Thyroid gland (tissue), 4 donors: ENCODE measurements at regions not wholly inside any gene's neighbourhood (a gene's known extent, or its start where the extent isn't known, plus 50 kb on each side); places are given as distances from the start of the nearest gene placed in this dataset.

ENCODE experiments used
- DNase-seq, 2 donors: peaks; one replicate each; pipeline ENCODE4 v3.0.0-alpha.2; 2019
- H3K27ac ChIP-seq, 3 donors: fragments of 200-600 bp; sonication (generic); 1 replicate in 2 of 3; 2 replicates in 1 of 3; pipeline ENCODE4 v1.5.1; 2016 to 2019; ENCODE audit warnings: mild to moderate bottlenecking in 1 of 3, moderate library complexity in 1 of 3
- H3K27me3 ChIP-seq: fragments of 200-600 bp; sonication (generic); one replicate; pipeline ENCODE4 v1.5.1; 2019
- H3K36me3 ChIP-seq, 2 donors: fragments of 200-600 bp; sonication (generic); one replicate each; pipeline ENCODE4 v1.5.1; 2016 to 2019
- H3K4me1 ChIP-seq, 2 donors: fragments of 200-600 bp; sonication (generic); one replicate each; pipeline ENCODE4 v1.5.1; 2017 to 2019
- H3K4me3 ChIP-seq, 3 donors: fragments of 200-600 bp; sonication (generic); replicated peaks in 1 of 3; 1 replicate in 2 of 3; 2 replicates in 1 of 3; pipeline ENCODE4 v1.5.1; 2016; ENCODE audit warnings: mild to moderate bottlenecking in 1 of 3
- H3K9me3 ChIP-seq: fragments of 200-600 bp; sonication (generic); one replicate; pipeline ENCODE4 v1.5.1; 2017
- CTCF ChIP-seq, 6 experiments: fragments of 200-600 bp in 3 of 6; fragments of 450-650 bp in 3 of 6; sonication (generic) in 3 of 6; IDR thresholded peaks; one replicate each; pipeline ENCODE4 v1.5.1; 2016 to 2019; ENCODE audit warnings: antibody characterized with exemption in 6 of 6, mild to moderate bottlenecking in 2 of 6, inconsistent platforms in 1 of 6, moderate library complexity in 1 of 6
- POLR2A ChIP-seq, 2 donors: fragments of 450-650 bp; IDR thresholded peaks; one replicate each; pipeline ENCODE4 v1.6.1; 2017; ENCODE audit warnings: antibody characterized with exemption in 2 of 2, mild to moderate bottlenecking in 2 of 2, moderate library complexity in 1 of 2
- WGBS, 2 donors: methylation state at CpG; one replicate each; pipeline ENCODE4 v1.1.5; 2017; 5-methylcytosine and 5-hydroxymethylcytosine counted together
- intact Hi-C: fragments of 100-400 bp; cut with DNase I; formaldehyde crosslinking; loops from one replicate; pipeline ENCODE4 v1.15.1; 2023

GRCh38 chr16:79899316-79899715 is 298.8 kb upstream of the MAF start:
- no peaks in the 10 kb centered on the region for H3K27me3 ChIP-seq
- no peaks in the 10 kb centered on the region for H3K36me3 ChIP-seq
- intact Hi-C loops, result no loop called here
- no peak for DNase-seq
- H3K4me1 ChIP-seq, result no peaks in the 10 kb centered on the region
- no peak overlapping the region for H3K4me3 ChIP-seq
- no peak for TF ChIP-seq POLR2A (IDR thresholded peaks at IDR 0.05)
- no peak for TF ChIP-seq CTCF (IDR thresholded peaks at IDR 0.05)
- WGBS, 2 donors, result 82 to 90% methylated on average over 3 of the region's 3 CpGs
- no peaks in the 10 kb centered on the region for H3K9me3 ChIP-seq
- no peak overlapping the region for H3K27ac ChIP-seq

- no peaks in the 10 kb centered on the region for H3K9me3 ChIP-seq
- TF ChIP-seq CTCF (IDR thresholded peaks at IDR 0.05) (no peak), POLR2A (IDR thresholded peaks at IDR 0.05) (no peak)
- 84 to 97% methylated on average over 3 of the region's 3 CpGs for WGBS, 2 donors
- H3K36me3 ChIP-seq, result no peaks in the 10 kb centered on the region
- intact Hi-C loops, result no loop called here
- no peaks in the 10 kb centered on the region for H3K27me3 ChIP-seq
- no peaks in the 10 kb centered on the region for H3K4me1 ChIP-seq
- no peak overlapping the region for H3K27ac ChIP-seq
- DNase-seq, result no peak
- H3K4me3 ChIP-seq, result no peak overlapping the region
These were observed 298.2 kb upstream of the MAF start for GRCh38 chr16:79898703-79899102.

- Histone ChIP-seq H3K4me1 (no peaks in the 10 kb centered on the region), H3K27me3 (no peaks in the 10 kb centered on the region), H3K36me3 (no peaks in the 10 kb centered on the region), H3K9me3 (no peaks in the 10 kb centered on the region), H3K27ac (no peak overlapping the region), H3K4me3 (no peak overlapping the region)
- no peak for DNase-seq
- intact Hi-C loops, result no loop called here
- 55 to 67% methylated on average over 8 of the region's 8 CpGs for WGBS, 2 donors
- TF ChIP-seq CTCF (IDR thresholded peaks at IDR 0.05), result no peak
- no peak for TF ChIP-seq POLR2A (IDR thresholded peaks at IDR 0.05)
These were observed 297.1 kb upstream of the MAF start for GRCh38 chr16:79897453-79898146.

- H3K4me1 ChIP-seq, result no peaks in the 10 kb centered on the region
- DNase-seq, result no peak
- H3K4me3 ChIP-seq, result no peak overlapping the region
- no peaks in the 10 kb centered on the region for H3K27me3 ChIP-seq
- TF ChIP-seq CTCF (IDR thresholded peaks at IDR 0.05), result no peak
- no peak for TF ChIP-seq POLR2A (IDR thresholded peaks at IDR 0.05)
- WGBS, 2 donors, result 53 to 74% methylated on average over 2 of the region's 2 CpGs
- intact Hi-C loops, result no loop called here
- H3K9me3 ChIP-seq, result no peaks in the 10 kb centered on the region
- H3K27ac ChIP-seq, result no peak overlapping the region
- H3K36me3 ChIP-seq, result no peaks in the 10 kb centered on the region
These were observed 296.5 kb upstream of the MAF start for GRCh38 chr16:79897104-79897452.

GRCh38 chr16:79895917-79896203 is 295.3 kb upstream of the MAF start:
- intact Hi-C loops, result no loop called here
- Histone ChIP-seq H3K27ac (no peak overlapping the region), H3K9me3 (no peaks in the 10 kb centered on the region), H3K4me1 (no peaks in the 10 kb centered on the region), H3K4me3 (no peak overlapping the region), H3K27me3 (no peaks in the 10 kb centered on the region), H3K36me3 (no peaks in the 10 kb centered on the region)
- DNase-seq, result no peak
- TF ChIP-seq POLR2A (IDR thresholded peaks at IDR 0.05) (no peak), CTCF (IDR thresholded peaks at IDR 0.05) (no peak)
- 98 to 100% methylated on average over 5 to 6 of the region's 6 CpGs for WGBS, 2 donors
